ENCODE measurements at regions not wholly inside any gene's neighbourhood (a gene's known extent, or its start where the extent isn't known, plus 50 kb on each side); places are given as distances from the start of the nearest gene placed in this dataset.
"Not testable (repeated sequence)": the region's sequence is repeated elsewhere in the genome, so short reads cannot be mapped to it uniquely, and the experiment has no call there.

- CTCF ChIA-PET: no interaction called here
- no peak overlapping the region for H3K4me3 ChIP-seq (ENCODE audit: low read depth, low read length)
- DNase-seq (ENCODE audit: low read depth, low spot score): no peak
- POLR2A ChIA-PET: no interaction called here
- no peak for TF ChIP-seq CTCF (IDR thresholded peaks at IDR 0.05; ENCODE audit: insufficient read depth, low read length, missing control alignments)
These were observed 59.7 kb upstream of the ZC3H15 start for GRCh38 chr2:186426153-186427016.

DNA sequence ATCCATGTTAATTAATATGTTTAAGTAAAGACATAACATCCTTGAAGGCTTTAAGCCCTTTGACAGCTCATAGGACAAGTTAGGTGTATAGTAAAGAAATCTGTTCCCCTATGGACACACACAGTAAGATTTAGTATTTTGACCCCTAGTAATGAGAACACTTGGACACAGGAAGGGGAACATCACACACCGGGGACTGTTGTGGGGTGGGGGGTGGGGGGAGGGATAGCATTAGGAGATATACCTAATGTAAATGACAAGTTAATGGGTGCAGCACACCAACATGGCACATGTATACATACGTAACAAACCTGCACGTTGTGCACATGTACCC, 59.1 kb upstream of the ZC3H15 start:
- H3K4me3 ChIP-seq (ENCODE audit: low read depth, low read length); DNase-seq (ENCODE audit: low read depth, low spot score); POLR2A ChIA-PET; CTCF ChIA-PET: not testable (repeated sequence)

- TF ChIP-seq CTCF (IDR thresholded peaks at IDR 0.05; ENCODE audit: insufficient read depth, low read length, missing control alignments): no peak
- POLR2A ChIA-PET: no interaction called here
- CTCF ChIA-PET: no interaction called here
- DNase-seq (ENCODE audit: low read depth, low spot score): no peak
- H3K4me3 ChIP-seq (ENCODE audit: low read depth, low read length): no peak overlapping the region
These were observed 58.1 kb upstream of the ZC3H15 start for GRCh38 chr2:186427970-186428369.

DNA sequence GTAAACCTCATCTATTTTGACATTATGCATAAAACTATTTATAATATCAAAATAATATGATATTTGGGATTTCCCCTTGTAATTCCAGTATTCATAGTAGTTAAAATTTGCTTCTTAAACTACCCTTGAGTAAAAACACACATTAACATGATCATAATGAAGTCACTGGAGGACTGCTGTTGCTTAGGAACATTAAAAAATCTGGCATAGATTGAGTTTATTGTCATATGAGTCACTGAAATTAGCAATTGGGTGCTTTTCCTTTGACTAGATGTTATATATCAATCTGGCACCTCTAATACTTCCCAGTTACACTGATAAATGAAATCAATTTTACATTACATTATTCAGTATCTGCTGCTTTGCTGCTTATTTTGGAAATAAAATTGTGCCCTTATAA, 57.0 kb upstream of the ZC3H15 start:
- no peak for TF ChIP-seq CTCF (IDR thresholded peaks at IDR 0.05; ENCODE audit: insufficient read depth, low read length, missing control alignments)
- no peak overlapping the region for H3K4me3 ChIP-seq (ENCODE audit: low read depth, low read length)
- DNase-seq (ENCODE audit: low read depth, low spot score): no peak
- ChIA-PET CTCF (no interaction called here), POLR2A (no interaction called here)

DNA sequence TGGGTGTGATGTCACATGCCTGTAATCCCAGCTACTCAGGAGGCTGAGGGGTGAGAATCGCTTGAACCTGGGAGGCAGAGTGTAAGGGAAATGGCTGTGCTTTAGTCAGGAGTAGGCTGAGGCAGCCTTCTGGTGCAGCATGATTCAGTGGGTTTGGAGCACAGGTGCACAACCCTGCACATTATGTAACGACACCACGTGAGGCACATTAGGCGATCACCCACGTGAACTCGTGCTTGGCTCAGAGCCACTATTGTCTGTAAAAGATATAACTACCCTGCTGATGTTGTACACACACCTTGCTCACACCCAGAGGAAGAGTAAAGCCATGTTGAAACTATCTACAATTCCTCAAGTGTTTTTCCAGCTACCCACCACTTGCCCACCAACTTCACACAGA, 54.8 kb upstream of the ZC3H15 start:
- no peak for TF ChIP-seq CTCF (IDR thresholded peaks at IDR 0.05; ENCODE audit: insufficient read depth, low read length, missing control alignments)
- DNase-seq (ENCODE audit: low read depth, low spot score): no peak
- CTCF ChIA-PET: no interaction called here
- POLR2A ChIA-PET: no interaction called here
- H3K4me3 ChIP-seq (ENCODE audit: low read depth, low read length): no peak overlapping the region

GRCh38 chr2:186433040-186433439, 53.0 kb upstream of the ZC3H15 start:
- TF ChIP-seq CTCF (IDR thresholded peaks at IDR 0.05; ENCODE audit: insufficient read depth, low read length, missing control alignments): no peak
- ChIA-PET CTCF (no interaction called here), POLR2A (no interaction called here)
- no peak for DNase-seq (ENCODE audit: low read depth, low spot score)
- no peak overlapping the region for H3K4me3 ChIP-seq (ENCODE audit: low read depth, low read length)

GRCh38 chr2:186433777-186434432, 52.2 kb upstream of the ZC3H15 start:
- H3K4me3 ChIP-seq (ENCODE audit: low read depth, low read length): no peak overlapping the region
- DNase-seq (ENCODE audit: low read depth, low spot score): no peak
- no peak for TF ChIP-seq CTCF (IDR thresholded peaks at IDR 0.05; ENCODE audit: insufficient read depth, low read length, missing control alignments)
- CTCF ChIA-PET: no interaction called here
- POLR2A ChIA-PET: no interaction called here
